ENCODE measurements at regions not wholly inside any gene's neighbourhood (a gene's known extent, or its start where the extent isn't known, plus 50 kb on each side); places are given as distances from the start of the nearest gene placed in this dataset.

GRCh38 chr11:79796704-79797103 is 355.9 kb upstream of the TENM4 start:
- TF ChIP-seq, protein P1, sequence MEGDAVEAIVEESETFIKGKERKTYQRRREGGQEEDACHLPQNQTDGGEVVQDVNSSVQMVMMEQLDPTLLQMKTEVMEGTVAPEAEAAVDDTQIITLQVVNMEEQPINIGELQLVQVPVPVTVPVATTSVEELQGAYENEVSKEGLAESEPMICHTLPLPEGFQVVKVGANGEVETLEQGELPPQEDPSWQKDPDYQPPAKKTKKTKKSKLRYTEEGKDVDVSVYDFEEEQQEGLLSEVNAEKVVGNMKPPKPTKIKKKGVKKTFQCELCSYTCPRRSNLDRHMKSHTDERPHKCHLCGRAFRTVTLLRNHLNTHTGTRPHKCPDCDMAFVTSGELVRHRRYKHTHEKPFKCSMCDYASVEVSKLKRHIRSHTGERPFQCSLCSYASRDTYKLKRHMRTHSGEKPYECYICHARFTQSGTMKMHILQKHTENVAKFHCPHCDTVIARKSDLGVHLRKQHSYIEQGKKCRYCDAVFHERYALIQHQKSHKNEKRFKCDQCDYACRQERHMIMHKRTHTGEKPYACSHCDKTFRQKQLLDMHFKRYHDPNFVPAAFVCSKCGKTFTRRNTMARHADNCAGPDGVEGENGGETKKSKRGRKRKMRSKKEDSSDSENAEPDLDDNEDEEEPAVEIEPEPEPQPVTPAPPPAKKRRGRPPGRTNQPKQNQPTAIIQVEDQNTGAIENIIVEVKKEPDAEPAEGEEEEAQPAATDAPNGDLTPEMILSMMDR (conservative IDR thresholded peaks at IDR 0.05; ENCODE audit: low read depth, low read length): no peak
- no peak for TF ChIP-seq POLR2A (IDR thresholded peaks at IDR 0.05; ENCODE audit: low read depth, low read length)
- no peak for TF ChIP-seq CHD1 (IDR thresholded peaks at IDR 0.05; ENCODE audit: low read depth, low read length)
- no peak for TF ChIP-seq RAD21 (IDR thresholded peaks at IDR 0.05; ENCODE audit: low read length)
